Liver (tissue), 7 donors: ENCODE measurements at regions not wholly inside any gene's neighbourhood (a gene's known extent, or its start where the extent isn't known, plus 50 kb on each side); places are given as distances from the start of the nearest gene placed in this dataset.

ENCODE experiments used
- DNase-seq: peaks from one replicate; pipeline ENCODE4 v3.0.0-alpha.2; 2017; ENCODE audit warnings: low spot score
- H3K27ac ChIP-seq, 2 donors: one replicate each; pipeline ENCODE4 v1.7.0; 2013; ENCODE audit warnings: inconsistent platforms in 2 of 2, low read length in 2 of 2, control low read depth in 1 of 2, low read depth in 1 of 2, mild to moderate bottlenecking in 1 of 2
- H3K27me3 ChIP-seq, 4 donors: one replicate each; pipeline versions ENCODE4 v1.6.1 to v1.7.0; 2013; ENCODE audit warnings: low read length in 3 of 4, inconsistent platforms in 1 of 4, mild to moderate bottlenecking in 1 of 4, moderate library complexity in 1 of 4; ENCODE audit not compliant: control insufficient read depth in 4 of 4, insufficient read depth in 4 of 4
- H3K36me3 ChIP-seq, 4 donors: one replicate each; pipeline versions ENCODE4 v1.6.1 to v1.7.0; 2013; ENCODE audit warnings: low read length in 3 of 4, mild to moderate bottlenecking in 3 of 4, low read depth in 1 of 4, moderate library complexity in 1 of 4; ENCODE audit not compliant: control insufficient read depth in 4 of 4, insufficient read depth in 3 of 4
- H3K4me1 ChIP-seq, 4 donors: one replicate each; pipeline versions ENCODE4 v1.6.1 to v1.7.0; 2013; ENCODE audit warnings: low read length in 3 of 4, mild to moderate bottlenecking in 3 of 4, moderate library complexity in 1 of 4; ENCODE audit not compliant: control insufficient read depth in 4 of 4, insufficient read depth in 4 of 4
- H3K4me3 ChIP-seq, 3 donors: one replicate each; pipeline versions ENCODE4 v1.6.1 to v1.7.0; 2013; ENCODE audit warnings: low read length in 3 of 3, control low read depth in 1 of 3, low read depth in 1 of 3, mild to moderate bottlenecking in 1 of 3
- H3K9ac ChIP-seq, 2 donors: one replicate each; pipeline ENCODE4 v1.7.0; 2013; ENCODE audit warnings: low read length in 2 of 2, mild to moderate bottlenecking in 2 of 2, moderate library complexity in 2 of 2, control low read depth in 1 of 2, low read depth in 1 of 2
- H3K9me3 ChIP-seq, 4 donors: one replicate each; pipeline versions ENCODE4 v1.6.1 to v1.7.0; 2013; ENCODE audit warnings: low read length in 3 of 4; ENCODE audit not compliant: control insufficient read depth in 4 of 4
- ATF3 ChIP-seq: IDR thresholded peaks from 2 replicates; pipeline ENCODE4 v1.6.1; 2016; ENCODE audit warnings: antibody characterized with exemption
- FOXA1 ChIP-seq: IDR thresholded peaks from 2 replicates; pipeline ENCODE4 v1.6.1; 2016; ENCODE audit warnings: antibody characterized with exemption
- FOXA2 ChIP-seq: IDR thresholded peaks from 2 replicates; pipeline ENCODE4 v1.6.1; 2016; ENCODE audit warnings: antibody characterized with exemption
- GABPA ChIP-seq, 2 donors: IDR thresholded peaks in 1 of 2; conservative IDR thresholded peaks in 1 of 2; 2 replicates each; pipeline ENCODE4 v1.6.1; 2016; ENCODE audit warnings: antibody characterized with exemption in 2 of 2, mild to moderate bottlenecking in 1 of 2, moderate library complexity in 1 of 2
- HNF4A ChIP-seq, 2 donors: conservative IDR thresholded peaks; 2 replicates each; pipeline ENCODE4 v1.6.1; 2016; ENCODE audit warnings: antibody characterized with exemption in 2 of 2, mild to moderate bottlenecking in 2 of 2
- HNF4G ChIP-seq: IDR thresholded peaks from 2 replicates; pipeline ENCODE4 v1.6.1; 2016; ENCODE audit warnings: antibody characterized with exemption
- JUND ChIP-seq, 2 donors: IDR thresholded peaks; 2 replicates each; pipeline ENCODE4 v1.6.1; 2016; ENCODE audit warnings: antibody characterized with exemption in 2 of 2
- MAX ChIP-seq: IDR thresholded peaks from 2 replicates; pipeline ENCODE4 v1.6.1; 2016; ENCODE audit warnings: antibody characterized with exemption
- NR2F2 ChIP-seq: IDR thresholded peaks from 2 replicates; pipeline ENCODE4 v1.6.1; 2016; ENCODE audit warnings: antibody characterized with exemption
- RAD21 ChIP-seq, 2 donors: IDR thresholded peaks; 2 replicates each; pipeline ENCODE4 v1.6.1; 2016; ENCODE audit warnings: antibody characterized with exemption in 2 of 2, mild to moderate bottlenecking in 2 of 2
- REST ChIP-seq: IDR thresholded peaks from 2 replicates; pipeline ENCODE4 v1.6.1; 2016; ENCODE audit warnings: antibody characterized with exemption, mild to moderate bottlenecking
- SP1 ChIP-seq: IDR thresholded peaks from 2 replicates; pipeline ENCODE4 v1.6.1; 2018; ENCODE audit warnings: antibody characterized with exemption, mild to moderate bottlenecking
- TAF1 ChIP-seq: conservative IDR thresholded peaks from 2 replicates; pipeline ENCODE4 v1.6.1; 2016; ENCODE audit warnings: antibody characterized with exemption, mild to moderate bottlenecking
- YY1 ChIP-seq: IDR thresholded peaks from 2 replicates; pipeline ENCODE4 v1.6.1; 2016; ENCODE audit warnings: antibody characterized with exemption, mild to moderate bottlenecking
- ZBTB33 ChIP-seq: IDR thresholded peaks from 2 replicates; pipeline ENCODE4 v1.6.1; 2016; ENCODE audit warnings: antibody characterized with exemption
- WGBS: extraction: QIAGEN DNeasy Blood & Tissue Kit; methylation state at CpG from one replicate; pipeline ENCODE4 v1.1.7; 2013; 5-methylcytosine and 5-hydroxymethylcytosine counted together
- donor health status: healthy.
- donor health status: healthy.
- donor health status: healthy.
- donor health status: healthy.

GRCh38 chr9:80794197-80794596 lies 895.1 kb downstream of the TLE1 start (continued):
- TF ChIP-seq REST (no peak), TAF1 (no peak), SP1 (no peak), JUND (IDR thresholded peaks at IDR 0.05) (no peak), FOXA2 (no peak), NR2F2 (no peak), ZBTB33 (no peak)

GRCh38 chr9:80793706-80794105 lies 895.6 kb downstream of the TLE1 start:
- TF ChIP-seq FOXA1 = no peak
- TF ChIP-seq TAF1 = no peak
- no peak for TF ChIP-seq HNF4A (conservative IDR thresholded peaks at IDR 0.05)
- TF ChIP-seq ATF3 = no peak
- no peak for TF ChIP-seq MAX
- no peak for TF ChIP-seq JUND (IDR thresholded peaks at IDR 0.05)
- TF ChIP-seq GABPA (IDR thresholded peaks at IDR 0.05 in 1 of 2, conservative IDR thresholded peaks at IDR 0.05 in 1 of 2) = no peak
- no peak for TF ChIP-seq YY1
- TF ChIP-seq FOXA2 = no peak
- no peak overlapping the region for H3K9ac ChIP-seq
- H3K27ac ChIP-seq = no peak overlapping the region
- no peaks in the 10 kb centered on the region for H3K36me3 ChIP-seq
- no peaks in the 10 kb centered on the region for H3K9me3 ChIP-seq
- no peaks in the 10 kb centered on the region for H3K4me1 ChIP-seq
- no peak for DNase-seq
- no peak overlapping the region for H3K4me3 ChIP-seq
- H3K27me3 ChIP-seq = no peaks in the 10 kb centered on the region

- TF ChIP-seq NR2F2 (no peak), SP1 (no peak), ATF3 (no peak), ZBTB33 (no peak), JUND (IDR thresholded peaks at IDR 0.05) (no peak), HNF4A (conservative IDR thresholded peaks at IDR 0.05) (no peak), HNF4G (no peak), RAD21 (IDR thresholded peaks at IDR 0.05) (no peak), YY1 (no peak), MAX (no peak)
- 83% methylated on average over 3 of the region's 3 CpGs for WGBS
- H3K4me1 ChIP-seq = no peaks in the 10 kb centered on the region
- DNase-seq = no peak
- no peaks in the 10 kb centered on the region for H3K9me3 ChIP-seq
- no peaks in the 10 kb centered on the region for H3K27me3 ChIP-seq
- no peak overlapping the region for H3K27ac ChIP-seq
- H3K4me3 ChIP-seq = no peak overlapping the region
- H3K9ac ChIP-seq = no peak overlapping the region
- no peaks in the 10 kb centered on the region for H3K36me3 ChIP-seq
These were observed 896.6 kb downstream of the TLE1 start for GRCh38 chr9:80792726-80793125.
